ENCODE measurements at regions not wholly inside any gene's neighbourhood (a gene's known extent, or its start where the extent isn't known, plus 50 kb on each side); places are given as distances from the start of the nearest gene placed in this dataset.

DNA sequence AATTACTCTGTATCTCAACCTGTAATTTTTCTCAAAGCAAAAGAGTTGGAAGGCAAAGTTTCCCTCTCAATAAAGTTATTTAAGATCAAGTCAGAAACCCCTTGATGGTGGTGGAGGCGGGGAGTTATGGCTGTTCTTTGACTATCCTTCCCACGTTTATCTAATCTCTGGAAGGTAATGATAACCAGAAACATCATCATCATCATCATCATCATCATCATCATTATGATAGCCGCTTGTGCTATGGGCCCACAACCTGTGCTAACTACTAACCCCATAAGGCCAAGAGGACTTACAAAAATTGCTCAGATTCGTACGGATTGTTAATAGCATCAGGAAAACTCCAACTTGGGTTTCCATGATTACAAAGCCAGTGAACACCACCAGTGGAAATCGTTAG lies 502.3 kb downstream of the SH2D4B start:
- H3K27me3 ChIP-seq: no peaks in the 10 kb centered on the region
- no peak for DNase-seq
- intact Hi-C loops (cut with DNase I; ENCODE audit: low total_unique reads): no loop called here
- no peak for TF ChIP-seq POLR2A (IDR thresholded peaks at IDR 0.05)
- TF ChIP-seq CTCF (IDR thresholded peaks at IDR 0.05): no peak
- H3K4me1 ChIP-seq: no peaks in the 10 kb centered on the region
- no peaks in the 10 kb centered on the region for H3K36me3 ChIP-seq
- H3K9me3 ChIP-seq: no peaks in the 10 kb centered on the region
- H3K27ac ChIP-seq: no peak overlapping the region
- no peak overlapping the region for H3K4me3 ChIP-seq

DNA sequence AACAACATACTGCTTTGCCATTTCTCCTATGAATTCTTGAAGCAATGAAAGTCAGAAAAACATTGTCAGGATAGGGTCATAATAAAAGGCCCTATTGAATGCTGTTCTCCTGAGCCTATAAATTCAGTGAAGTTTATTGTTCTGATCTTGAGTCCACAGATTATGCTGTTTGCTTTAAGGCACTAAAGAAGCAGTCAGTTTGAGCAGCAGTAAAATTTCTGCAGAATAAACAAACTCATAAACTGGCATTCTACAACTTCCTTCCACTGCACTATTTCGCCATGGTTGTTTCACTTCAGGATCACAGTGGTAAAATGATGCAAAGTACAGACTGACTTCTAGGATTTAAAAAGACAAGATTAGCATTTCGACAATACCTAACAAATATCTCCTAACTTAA lies 503.2 kb downstream of the SH2D4B start:
- no peak for DNase-seq
- H3K4me1 ChIP-seq: no peaks in the 10 kb centered on the region
- no peaks in the 10 kb centered on the region for H3K27me3 ChIP-seq
- H3K36me3 ChIP-seq: no peaks in the 10 kb centered on the region
- no peak overlapping the region for H3K27ac ChIP-seq
- no peak overlapping the region for H3K4me3 ChIP-seq
- intact Hi-C loops (cut with DNase I; ENCODE audit: low total_unique reads): no loop called here
- TF ChIP-seq CTCF (IDR thresholded peaks at IDR 0.05) (no peak), POLR2A (IDR thresholded peaks at IDR 0.05) (no peak)
- no peaks in the 10 kb centered on the region for H3K9me3 ChIP-seq

DNA sequence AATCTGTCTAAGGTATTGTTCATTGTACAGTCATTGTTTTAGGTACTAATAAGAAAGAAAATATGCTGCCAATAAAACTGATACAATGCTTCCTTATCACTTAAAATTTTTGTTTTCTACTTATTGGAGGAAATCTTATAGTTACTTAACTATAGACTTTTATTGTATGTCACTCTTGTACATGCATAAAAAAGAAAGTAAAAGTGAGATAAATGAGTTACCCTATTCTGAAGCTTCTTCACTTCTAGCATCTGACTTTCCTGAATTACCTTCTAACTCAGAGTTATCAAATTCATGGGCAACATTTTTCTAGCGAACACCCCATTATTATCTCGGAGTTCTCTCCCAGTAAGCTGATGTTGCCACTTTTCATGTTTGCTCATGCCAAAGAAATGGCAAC lies 504.9 kb downstream of the SH2D4B start:
- H3K27ac ChIP-seq: no peak overlapping the region
- intact Hi-C loops (cut with DNase I; ENCODE audit: low total_unique reads): no loop called here
- H3K4me1 ChIP-seq: no peaks in the 10 kb centered on the region
- no peak for DNase-seq
- H3K4me3 ChIP-seq: no peak overlapping the region
- TF ChIP-seq CTCF (IDR thresholded peaks at IDR 0.05) (no peak), POLR2A (IDR thresholded peaks at IDR 0.05) (no peak)
- no peaks in the 10 kb centered on the region for H3K36me3 ChIP-seq
- no peaks in the 10 kb centered on the region for H3K27me3 ChIP-seq
- H3K9me3 ChIP-seq: no peaks in the 10 kb centered on the region

DNA sequence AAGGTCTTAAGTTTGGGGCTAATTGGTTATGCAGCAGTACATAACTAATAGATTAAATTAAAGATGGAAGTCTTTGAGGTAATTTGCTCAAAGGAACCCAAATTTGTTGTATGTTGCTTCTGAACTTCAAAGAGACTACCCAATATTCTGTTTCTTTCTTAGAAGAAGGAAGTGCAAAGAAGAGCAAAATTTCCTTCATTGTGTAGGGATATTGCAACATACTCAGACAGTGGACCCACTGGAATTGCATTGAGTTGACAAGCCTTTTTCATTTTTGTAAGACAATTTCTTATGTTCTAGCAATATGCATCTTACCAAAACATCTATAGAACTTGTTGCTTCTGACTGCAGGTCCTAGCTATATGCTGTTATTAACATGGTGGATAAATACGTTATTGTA lies 527.8 kb downstream of the SH2D4B start:
- Histone ChIP-seq H3K4me3 (no peak overlapping the region), H3K27ac (no peak overlapping the region), H3K27me3 (no peaks in the 10 kb centered on the region), H3K9me3 (no peaks in the 10 kb centered on the region), H3K36me3 (no peaks in the 10 kb centered on the region), H3K4me1 (no peaks in the 10 kb centered on the region)
- DNase-seq: no peak
- no peak for TF ChIP-seq POLR2A (IDR thresholded peaks at IDR 0.05)
- no peak for TF ChIP-seq CTCF (IDR thresholded peaks at IDR 0.05)
- intact Hi-C loops (cut with DNase I; ENCODE audit: low total_unique reads): no loop called here

DNA sequence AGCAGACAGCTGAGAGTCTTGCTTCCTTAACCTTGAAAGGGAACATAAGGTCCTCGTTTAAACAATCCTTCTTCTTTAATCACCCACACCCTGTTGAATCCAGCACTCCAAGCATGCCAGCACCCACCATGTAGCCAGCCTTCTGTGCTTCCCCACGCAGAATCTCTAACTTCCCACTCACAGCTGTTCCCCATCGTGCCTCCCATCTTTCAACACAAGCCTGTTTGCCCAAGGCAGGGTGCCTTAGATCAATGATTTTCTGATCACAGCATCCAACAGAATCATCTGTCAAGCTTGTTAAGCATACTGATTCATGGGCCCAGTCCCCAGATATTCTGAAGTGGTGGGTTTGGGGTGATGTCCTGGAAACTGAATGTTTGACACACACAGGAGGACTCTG lies 530.8 kb downstream of the SH2D4B start:
- no peak for TF ChIP-seq POLR2A (IDR thresholded peaks at IDR 0.05)
- no peak for TF ChIP-seq CTCF (IDR thresholded peaks at IDR 0.05)
- Histone ChIP-seq H3K27ac (no peak overlapping the region), H3K4me1 (no peaks in the 10 kb centered on the region), H3K4me3 (no peak overlapping the region), H3K27me3 (no peaks in the 10 kb centered on the region), H3K36me3 (no peaks in the 10 kb centered on the region), H3K9me3 (no peaks in the 10 kb centered on the region)
- intact Hi-C loops (cut with DNase I; ENCODE audit: low total_unique reads): no loop called here
- no peak for DNase-seq

Data from uterus (tissue), 3 donors.